Hepatocyte (in vitro differentiated cells): ENCODE measurements at regions not wholly inside any gene's neighbourhood (a gene's known extent, or its start where the extent isn't known, plus 50 kb on each side); places are given as distances from the start of the nearest gene placed in this dataset.
"Not testable (repeated sequence)": the region's sequence is repeated elsewhere in the genome, so short reads cannot be mapped to it uniquely, and the experiment has no call there.

Experiments used
- CTCF ChIP-seq: fragments of 200-600 bp; sonication (generic); IDR thresholded peaks from 2 replicates; pipeline ENCODE4 v1.5.1; 2016; ENCODE audit warnings: antibody characterized with exemption, mild to moderate bottlenecking; ENCODE audit not compliant: poor library complexity
- EZH2 ChIP-seq: fragments of 200-600 bp; sonication (generic); IDR thresholded peaks from 2 replicates; pipeline ENCODE4 v1.6.1; 2016; ENCODE audit warnings: antibody characterized with exemption, mild to moderate bottlenecking, borderline replicate concordance
- EZH2phosphoT487 ChIP-seq: fragments of 200-600 bp; sonication (generic); IDR thresholded peaks from one replicate; pipeline ENCODE4 v1.6.1; 2018; ENCODE audit warnings: antibody characterized with exemption, mild to moderate bottlenecking, low read depth, moderate library complexity; ENCODE audit not compliant: unreplicated experiment, severe bottlenecking

GRCh38 chr4:9110700-9111099 is 59.5 kb upstream of the FAM90A26 start:
- not testable (repeated sequence) for TF ChIP-seq EZH2, CTCF, EZH2phosphoT487
